Fibroblast of the conjunctiva (primary cell): ENCODE measurements at regions not wholly inside any gene's neighbourhood (a gene's known extent, or its start where the extent isn't known, plus 50 kb on each side); places are given as distances from the start of the nearest gene placed in this dataset.
"Not testable (repeated sequence)": the region's sequence is repeated elsewhere in the genome, so short reads cannot be mapped to it uniquely, and the experiment has no call there.

Experiments
- DNase-seq: peaks from one replicate; pipeline ENCODE4 v3.0.0-alpha.2; 2010; ENCODE audit warnings: low read depth

GRCh38 chr7:114279901-114280300, 134.7 kb upstream of the FOXP2 start:
- no peak for DNase-seq

DNA sequence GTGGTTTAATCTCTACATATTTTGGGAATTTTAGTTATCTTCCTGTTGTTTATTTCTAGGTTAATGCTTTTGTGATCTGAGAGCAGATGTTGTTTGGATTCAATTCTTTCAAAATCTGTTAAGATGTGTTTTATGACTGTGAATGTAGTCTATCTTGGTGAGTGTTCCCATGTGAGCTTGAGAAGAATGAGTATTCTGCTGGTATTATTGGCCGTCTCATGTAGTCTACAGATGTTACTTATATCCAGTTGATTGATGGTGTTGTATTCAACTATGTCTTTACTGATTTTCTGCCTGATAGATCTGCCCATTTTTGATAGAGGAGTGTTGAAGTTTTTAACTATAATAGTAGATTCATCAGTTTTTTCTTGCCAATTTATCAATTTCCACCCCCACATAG, 141.4 kb upstream of the FOXP2 start:
- no peak for DNase-seq

DNA sequence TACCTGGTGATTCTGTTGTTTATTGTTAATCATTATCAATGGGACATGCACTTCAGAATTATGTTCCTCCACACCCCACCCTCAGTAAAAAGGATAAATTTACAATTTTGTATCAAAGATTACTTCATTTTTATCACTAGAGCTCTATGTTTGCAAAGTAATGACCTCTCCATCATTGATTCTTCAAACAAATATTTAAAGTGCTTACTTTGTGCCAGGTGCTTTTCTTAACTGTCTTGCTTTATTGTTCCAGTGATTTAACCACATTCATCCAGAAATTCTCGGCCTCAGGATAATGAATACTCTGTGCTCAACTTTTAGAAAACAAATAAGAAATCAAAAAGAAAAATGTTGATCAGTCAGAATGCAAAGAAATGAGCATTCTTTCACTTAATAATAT, 144.9 kb upstream of the FOXP2 start:
- no peak for DNase-seq

GRCh38 chr7:114267550-114267949, 147.1 kb upstream of the FOXP2 start:
- not testable (repeated sequence) for DNase-seq

DNA sequence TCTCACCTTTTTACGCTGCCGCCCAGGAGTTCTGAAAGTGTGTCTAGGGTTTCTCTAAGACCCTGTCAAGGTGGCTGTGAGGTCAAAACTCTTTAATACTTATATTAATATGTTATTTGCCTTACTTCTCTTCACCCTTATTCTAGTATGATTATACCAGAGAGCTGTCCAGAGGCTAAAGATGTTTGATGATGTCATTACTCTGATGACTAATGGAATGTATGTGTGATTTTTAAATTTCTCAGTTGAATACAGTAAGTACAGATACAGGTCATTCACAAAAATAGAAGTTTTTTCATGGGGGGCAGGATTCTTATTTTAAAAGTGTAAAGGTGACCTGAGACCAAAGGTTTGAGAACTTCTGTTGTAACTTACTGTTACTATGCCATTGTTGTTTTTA, 150.6 kb upstream of the FOXP2 start:
- no peak for DNase-seq

DNA sequence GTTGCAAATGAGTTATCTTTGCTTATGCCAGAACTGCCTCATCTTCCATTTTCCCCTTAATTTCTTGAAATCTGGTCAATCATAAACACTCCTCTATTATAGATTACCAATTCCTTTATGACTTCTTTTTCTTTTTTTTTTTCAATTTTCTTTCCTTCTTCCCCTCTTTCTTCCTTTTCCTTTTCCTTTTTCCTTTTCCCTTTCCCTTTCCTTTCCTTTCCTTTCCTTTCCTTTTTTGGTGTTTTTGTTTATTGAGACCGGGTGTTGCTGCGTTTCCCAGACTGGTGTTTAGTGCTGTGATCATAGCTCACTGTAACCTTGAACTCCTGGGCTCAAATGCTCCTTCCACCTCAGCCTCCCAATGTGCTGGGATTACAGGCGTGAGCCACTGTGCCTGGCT, 151.4 kb upstream of the FOXP2 start:
- DNase-seq = no peak

GRCh38 chr7:114255404-114255841, 159.2 kb upstream of the FOXP2 start:
- no peak for DNase-seq

GRCh38 chr7:114243646-114244045, 171.0 kb upstream of the FOXP2 start:
- no peak for DNase-seq

DNA sequence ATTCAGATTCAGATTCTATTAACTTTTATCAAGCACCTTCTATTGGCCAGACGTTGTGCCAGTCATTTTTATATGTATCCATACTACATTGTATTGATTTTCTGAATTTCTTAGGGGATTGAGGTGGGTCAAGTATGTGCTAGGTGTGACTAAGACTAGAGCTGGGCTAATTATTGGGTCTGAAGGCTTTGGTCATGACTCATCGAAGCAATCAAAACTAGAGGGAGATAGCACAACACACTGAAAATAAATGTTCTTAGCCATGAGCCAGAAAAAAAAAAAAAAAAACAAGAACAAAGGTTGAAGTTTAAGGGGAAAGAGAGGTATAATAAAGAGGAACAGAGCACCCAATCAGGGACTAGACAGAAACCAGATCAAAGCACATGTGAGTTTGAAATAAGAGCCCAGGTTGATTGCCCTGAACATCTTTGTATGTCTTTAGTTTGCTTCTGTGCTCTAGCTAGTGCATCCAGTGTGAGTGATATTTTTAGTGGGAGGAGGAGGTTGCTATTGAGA, 171.6 kb upstream of the FOXP2 start:
- no peak for DNase-seq

GRCh38 chr7:114229246-114229645, 185.4 kb upstream of the FOXP2 start:
- DNase-seq = no peak

- DNase-seq = no peak
These were observed 188.8 kb upstream of the FOXP2 start for GRCh38 chr7:114225784-114226183.

DNA sequence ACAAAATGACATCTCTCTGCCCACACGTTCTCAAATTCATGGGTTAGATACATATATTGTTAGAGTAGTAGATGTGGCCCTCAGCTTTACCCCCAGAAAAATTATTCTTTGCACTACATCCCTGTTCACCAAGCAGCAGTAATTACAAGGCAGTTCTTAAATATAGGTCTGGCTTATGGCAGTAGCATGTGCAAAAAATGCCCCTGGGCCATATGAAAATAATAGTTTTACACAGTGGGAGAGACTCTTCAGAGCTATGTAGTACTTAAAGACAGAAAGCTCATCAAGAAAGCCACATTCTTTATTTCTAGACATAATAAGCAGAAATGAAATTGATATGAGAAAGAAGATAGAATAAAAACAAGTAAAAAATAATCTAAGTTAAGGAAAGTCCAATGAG, 196.3 kb upstream of the FOXP2 start:
- DNase-seq = no peak

DNA sequence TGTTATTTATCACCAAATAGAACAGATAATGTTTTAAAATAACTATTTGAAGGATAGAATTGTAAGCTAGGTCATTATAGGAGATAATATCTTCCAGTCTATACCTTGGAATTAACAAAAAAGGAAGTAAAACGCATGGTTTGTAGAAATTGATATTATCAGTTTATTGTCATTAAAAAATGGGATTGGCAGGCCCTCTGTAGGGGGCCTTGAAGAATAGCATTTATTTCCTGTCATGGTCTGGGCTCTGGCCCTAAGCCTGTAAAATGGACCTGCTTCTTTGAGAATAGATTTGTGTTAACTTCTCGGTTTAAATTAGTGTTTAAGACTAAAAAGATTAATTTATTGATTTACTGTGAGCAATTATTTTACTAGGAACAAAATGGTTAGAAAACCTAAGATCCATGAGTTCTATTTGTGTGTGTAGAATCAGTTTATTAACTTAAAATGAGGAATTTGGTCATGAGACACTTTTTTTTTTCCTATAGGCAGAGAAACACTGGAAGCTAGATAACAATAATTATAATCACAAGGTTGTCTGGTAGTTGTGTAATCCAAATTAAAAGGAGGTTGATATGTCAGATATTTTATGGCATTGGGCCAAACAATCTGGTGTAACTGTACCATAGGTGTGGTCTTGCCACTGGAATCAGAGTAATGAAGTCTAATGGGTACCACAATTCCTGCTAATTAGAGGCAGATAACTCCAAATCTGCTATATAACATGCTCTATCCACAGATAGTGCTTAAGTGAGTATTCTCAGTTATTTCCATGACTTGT, 197.4 kb upstream of the FOXP2 start:
- DNase-seq = peak; percentile 18

- DNase-seq = no peak
These were observed 200.1 kb upstream of the FOXP2 start for GRCh38 chr7:114214466-114214865.

- no peak for DNase-seq
These were observed 201.7 kb upstream of the FOXP2 start for GRCh38 chr7:114212721-114213429.

DNA sequence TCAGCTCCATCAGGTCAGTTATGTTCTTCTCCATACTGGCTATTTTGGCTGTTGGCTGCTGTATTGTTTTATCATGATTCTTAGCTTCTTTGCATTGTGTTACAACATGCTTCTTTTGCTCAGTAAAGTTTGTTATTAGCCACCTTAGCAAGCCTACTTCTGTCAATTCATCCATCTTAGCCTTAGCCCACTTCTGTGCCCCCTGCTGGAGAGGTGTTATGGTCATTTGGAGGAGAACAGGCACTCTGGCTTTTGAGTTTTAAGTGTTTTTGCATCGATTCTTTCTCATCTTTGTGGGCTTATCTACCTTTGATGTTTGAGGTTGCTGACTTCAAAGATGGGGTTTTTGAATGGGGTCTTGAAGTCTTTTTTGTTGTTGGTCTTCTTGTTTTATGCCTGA, 204.6 kb upstream of the FOXP2 start:
- DNase-seq = no peak

DNA sequence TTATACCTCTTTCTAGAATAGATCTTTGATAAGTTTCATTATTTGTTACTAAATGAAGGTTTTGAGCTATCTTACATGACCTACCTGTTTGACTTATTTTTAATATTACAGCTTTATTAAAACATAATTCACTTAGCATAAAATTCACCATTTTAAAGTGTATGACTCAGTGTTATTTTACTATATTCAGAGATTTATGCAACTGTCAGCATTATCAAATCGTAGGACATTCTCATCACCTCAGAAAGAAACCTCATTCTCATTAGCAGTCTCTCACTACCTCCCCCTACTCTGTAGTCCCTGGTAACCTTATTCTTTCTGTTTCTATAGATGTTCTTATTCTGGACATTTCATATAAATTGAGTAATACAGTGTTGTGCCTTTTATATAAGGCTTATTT, 207.9 kb upstream of the FOXP2 start:
- no peak for DNase-seq

GRCh38 chr7:114196517-114196916, 218.1 kb upstream of the FOXP2 start:
- DNase-seq = no peak

DNA sequence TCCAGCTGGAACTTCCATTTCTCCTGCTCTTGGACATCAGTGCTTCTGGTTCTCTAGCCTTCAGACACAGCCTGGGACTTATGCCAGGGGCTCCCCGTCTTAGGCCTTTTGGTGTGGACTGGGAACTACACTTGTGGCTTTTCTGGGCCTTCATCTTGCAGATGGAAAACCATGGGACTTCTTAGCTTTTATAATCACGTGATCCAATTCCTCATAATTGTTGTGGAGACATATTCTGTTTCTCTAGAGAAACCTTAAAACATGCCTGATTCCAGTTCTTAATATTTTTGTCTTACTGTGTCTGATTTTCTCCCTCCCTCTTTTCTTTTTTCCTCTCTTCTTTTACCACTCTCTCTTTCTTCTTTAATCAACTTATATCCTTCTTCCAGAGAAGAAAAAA, 224.2 kb upstream of the FOXP2 start:
- no peak for DNase-seq

DNA sequence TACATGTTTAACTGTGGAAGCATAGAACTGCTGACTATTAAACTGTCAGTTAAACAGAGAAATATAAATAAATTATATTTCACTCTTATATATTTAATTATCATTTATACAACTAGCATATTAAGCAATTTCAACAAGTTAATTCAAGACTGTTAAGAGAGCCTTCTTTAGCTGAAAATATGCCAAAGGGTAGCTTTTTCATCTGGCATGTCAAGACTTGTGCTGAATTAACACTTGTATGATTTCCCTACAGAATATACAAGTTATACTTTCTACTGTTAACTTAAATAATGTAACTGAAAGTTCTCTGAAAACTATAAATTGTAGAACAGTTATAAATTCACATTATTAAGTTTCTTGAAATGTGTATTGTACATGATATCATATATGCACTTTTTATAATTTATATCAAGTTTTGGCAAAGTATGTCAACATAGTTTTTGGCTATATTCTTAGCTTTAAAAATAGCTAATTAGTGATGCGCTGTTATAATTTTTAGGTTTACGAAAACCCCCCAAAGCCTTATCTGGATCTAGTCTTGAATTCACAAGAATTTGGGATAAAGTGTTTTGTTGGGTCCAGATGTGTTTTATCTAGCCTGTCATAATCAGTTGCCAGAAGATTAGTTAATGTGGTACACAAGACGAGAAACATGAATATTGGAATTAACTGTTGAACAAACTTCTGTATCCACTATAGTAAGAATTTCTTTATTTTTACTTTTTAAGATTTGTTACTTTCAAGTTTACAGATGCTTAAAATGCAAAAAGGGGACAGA, 231.1 kb upstream of the FOXP2 start:
- DNase-seq = no peak

GRCh38 chr7:114182837-114183236, 231.8 kb upstream of the FOXP2 start:
- DNase-seq = no peak

- DNase-seq = no peak
These were observed 233.3 kb upstream of the FOXP2 start for GRCh38 chr7:114181280-114181679.
